ENCODE measurements at regions not wholly inside any gene's neighbourhood (a gene's known extent, or its start where the extent isn't known, plus 50 kb on each side); places are given as distances from the start of the nearest gene placed in this dataset.

DNA sequence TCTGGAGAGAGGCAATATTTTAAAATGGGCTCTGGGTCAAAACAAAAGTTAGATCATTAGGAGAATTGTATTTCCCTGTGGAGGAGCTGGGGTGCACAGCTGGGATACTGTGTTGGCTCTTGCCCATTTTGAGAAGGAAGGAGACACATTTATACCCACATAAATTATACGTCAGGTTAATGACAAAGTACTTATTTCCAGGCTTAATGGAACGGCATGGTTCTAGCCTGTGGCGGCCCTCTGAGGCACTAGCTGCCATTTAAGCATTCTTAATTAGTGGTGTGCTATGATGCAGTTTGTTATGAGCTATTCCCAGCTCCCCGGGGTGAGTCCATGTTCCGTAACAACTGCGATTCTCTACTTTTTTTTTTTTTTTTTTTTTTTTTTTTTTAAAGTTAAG lies 193.5 kb downstream of the SEC23IP start:
- no peak for TF ChIP-seq CTCF (IDR thresholded peaks at IDR 0.05; ENCODE audit: low read length)
- TF ChIP-seq EZH2 (optimal IDR thresholded peaks at IDR 0.05; ENCODE audit: low read depth, low read length) = no peak
